Right cardiac atrium (tissue), 5 donors: ENCODE measurements at regions not wholly inside any gene's neighbourhood (a gene's known extent, or its start where the extent isn't known, plus 50 kb on each side); places are given as distances from the start of the nearest gene placed in this dataset.

Experiments used
- ATAC-seq, 2 donors: fragments of 200-7000 bp; cut with Tn5 transposase; one replicate each; pipeline versions ENCODE4 v1.8.0 to v1.9.1; 2020; ENCODE audit warnings: moderate library complexity in 2 of 2, mild to moderate bottlenecking in 1 of 2
- DNase-seq, 3 donors: peaks; one replicate each; pipeline ENCODE4 v3.0.0-alpha.2; 2020
- H3K27ac ChIP-seq: one replicate; pipeline ENCODE4 v1.5.1; 2013; ENCODE audit warnings: mild to moderate bottlenecking, low read length, control low read depth, moderate library complexity
- H3K27me3 ChIP-seq: one replicate; pipeline ENCODE4 v1.6.1; 2013; ENCODE audit not compliant: control insufficient read depth, insufficient read depth
- H3K4me1 ChIP-seq: one replicate; pipeline ENCODE4 v1.6.1; 2013; ENCODE audit warnings: low read length; ENCODE audit not compliant: control insufficient read depth, insufficient read depth
- H3K4me3 ChIP-seq: one replicate; pipeline ENCODE4 v1.5.1; 2013; ENCODE audit warnings: low read length, control low read depth
- H3K9me3 ChIP-seq: one replicate; pipeline ENCODE4 v1.6.1; 2013; ENCODE audit warnings: low read length; ENCODE audit not compliant: control insufficient read depth
- WGBS: extraction: QIAGEN DNeasy Blood & Tissue Kit; methylation state at CpG from one replicate; pipeline ENCODE4 v1.1.7; 2013; 5-methylcytosine and 5-hydroxymethylcytosine counted together
- intact Hi-C, 4 donors: fragments of 100-400 bp; cut with DNase I; formaldehyde crosslinking; loops; one replicate each; pipeline versions ENCODE4 v1.11.0 to v1.14.0; 2022 to 2023
- donor health status: healthy with polysubstance abuse.
- donor health status: DM: no; HTN: yes; CAD: no.
- donor health status: DM: no; HTN: no; CAD: no.
- donor health status: DM: no; HTN: yes; CAD: no; lungs with severe emphysema.
- donor health status: DM: yes; HTN: yes; CAD: no.

- Histone ChIP-seq H3K9me3 (no peaks in the 10 kb centered on the region), H3K27ac (no peak overlapping the region), H3K27me3 (no peaks in the 10 kb centered on the region), H3K4me3 (no peak overlapping the region), H3K4me1 (peaks cover 2% of the 10 kb centered on the region)
- ATAC-seq (no peak), DNase-seq (no peak)
- WGBS = 88% methylated on average over 1 of the region's 1 CpG
- intact Hi-C loops = loop anchor here in 1 of 4 donors (10.0 kb wide), 2 partner anchors 141 to 251 kb away; no protein-coding TSS in a partner anchor
Measured at GRCh38 chr20:2203436-2203835, 92.4 kb upstream of the TGM3 start.

DNA sequence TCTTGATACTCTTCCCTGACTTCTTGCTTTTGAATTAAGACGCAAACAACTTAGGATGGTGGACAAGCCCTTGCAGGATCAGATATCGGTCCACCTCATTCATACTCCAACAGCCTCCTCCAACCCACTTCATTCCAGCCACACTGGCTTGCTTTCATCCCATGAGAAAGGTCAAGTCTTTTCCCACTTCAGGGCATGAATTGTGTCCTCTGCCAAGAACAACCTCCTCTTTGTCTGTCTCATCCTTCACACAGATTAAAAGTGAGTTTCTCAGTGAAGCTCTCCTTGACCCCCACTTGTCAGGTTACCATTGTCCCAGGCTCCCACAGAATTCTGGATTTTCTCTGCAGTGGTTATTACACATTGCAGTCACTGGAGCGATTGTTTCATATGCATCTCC, 91.8 kb upstream of the TGM3 start:
- ATAC-seq (no peak), DNase-seq (no peak)
- H3K27me3 ChIP-seq = no peaks in the 10 kb centered on the region
- H3K9me3 ChIP-seq = no peaks in the 10 kb centered on the region
- H3K27ac ChIP-seq = no peak overlapping the region
- no peak overlapping the region for H3K4me3 ChIP-seq
- intact Hi-C loops = loop anchor here in 1 of 4 donors (10.0 kb wide), 2 partner anchors 141 to 251 kb away; no protein-coding TSS in a partner anchor
- H3K4me1 ChIP-seq = peaks cover 2% of the 10 kb centered on the region
- 84% methylated on average over 3 of the region's 3 CpGs for WGBS

GRCh38 chr20:2206957-2207769, 88.6 kb upstream of the TGM3 start:
- no peaks in the 10 kb centered on the region for H3K9me3 ChIP-seq
- WGBS = under 1% methylated on average over 82 of the region's 82 CpGs
- no peak overlapping the region for H3K27ac ChIP-seq
- H3K4me1 ChIP-seq = peaks cover 2% of the 10 kb centered on the region
- H3K27me3 ChIP-seq = no peaks in the 10 kb centered on the region
- peak overlapping the region; percentile 42 for H3K4me3 ChIP-seq
- DNase-seq (peak; percentile 79 to 91 (median 90)), ATAC-seq (peak; percentile 91 to 94)
- intact Hi-C loops = loop anchor here in 3 of 4 donors (5.0 to 10.0 kb wide), 3 partner anchors 138 to 248 kb away; no protein-coding TSS in a partner anchor

DNA sequence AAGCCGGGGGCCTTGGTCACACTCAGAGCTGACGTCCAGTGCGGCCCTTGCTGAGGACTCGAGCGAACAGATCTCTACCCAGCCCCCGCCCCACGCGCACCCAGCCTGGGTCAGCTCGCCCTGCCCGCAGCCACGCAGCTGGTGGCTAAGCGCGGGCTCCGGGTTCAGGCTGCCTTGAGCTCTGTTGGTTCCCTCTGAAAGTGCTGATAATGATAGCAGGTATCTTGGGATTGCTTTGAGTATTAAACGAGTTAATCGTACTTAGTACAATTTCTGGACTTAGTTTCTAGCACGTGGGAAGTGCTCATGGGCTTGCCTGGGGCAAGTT, 88.1 kb upstream of the TGM3 start:
- intact Hi-C loops = loop anchor here in 3 of 4 donors (5.0 to 10.0 kb wide), 3 partner anchors 137 to 247 kb away; no protein-coding TSS in a partner anchor
- peaks cover 2% of the 10 kb centered on the region for H3K4me1 ChIP-seq
- 5% methylated on average over 17 of the region's 17 CpGs for WGBS
- no peaks in the 10 kb centered on the region for H3K27me3 ChIP-seq
- H3K9me3 ChIP-seq = no peaks in the 10 kb centered on the region
- ATAC-seq = no peak
- H3K27ac ChIP-seq = no peak overlapping the region
- H3K4me3 ChIP-seq = peak overlapping the region; percentile 42
- no peak for DNase-seq

DNA sequence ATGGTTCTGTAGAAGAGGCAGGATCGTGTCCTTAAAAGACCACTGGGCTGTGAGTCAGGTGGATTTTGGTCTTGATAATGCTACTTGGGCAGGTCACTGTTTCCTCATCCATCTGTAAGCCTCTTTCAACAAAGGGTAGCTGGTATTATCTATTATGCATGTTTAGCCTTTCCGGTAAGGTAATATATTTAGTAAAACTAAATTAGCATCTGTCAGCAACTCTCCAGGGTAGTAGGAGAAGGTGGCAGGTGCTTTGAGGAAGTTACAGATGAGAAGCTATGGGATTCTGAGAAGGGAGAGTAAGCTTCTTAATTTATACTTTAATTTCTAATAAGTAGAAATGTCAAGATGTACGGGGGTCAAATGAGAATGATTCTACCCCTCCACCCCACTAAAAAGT, 86.9 kb upstream of the TGM3 start:
- Histone ChIP-seq H3K9me3 (no peaks in the 10 kb centered on the region), H3K4me1 (peaks cover 2% of the 10 kb centered on the region), H3K27ac (no peak overlapping the region), H3K4me3 (no peak overlapping the region), H3K27me3 (no peaks in the 10 kb centered on the region)
- DNase-seq (no peak), ATAC-seq (no peak)
- 80% methylated on average over 3 of the region's 3 CpGs for WGBS
- intact Hi-C loops = loop anchor here in 3 of 4 donors (5.0 to 10.0 kb wide), 3 partner anchors 136 to 246 kb away; no protein-coding TSS in a partner anchor

GRCh38 chr20:2210646-2211552, 84.9 kb upstream of the TGM3 start:
- no peak overlapping the region for H3K27ac ChIP-seq
- WGBS = 51% methylated on average over 5 of the region's 5 CpGs
- H3K4me3 ChIP-seq = no peak overlapping the region

GRCh38 chr20:2212456-2213015, 83.3 kb upstream of the TGM3 start:
- Histone ChIP-seq H3K4me3 (no peak overlapping the region), H3K27me3 (no peaks in the 10 kb centered on the region), H3K4me1 (peaks cover 2% of the 10 kb centered on the region), H3K27ac (no peak overlapping the region), H3K9me3 (no peaks in the 10 kb centered on the region)
- DNase-seq (no peak), ATAC-seq (no peak)
- WGBS = 88% methylated on average over 6 of the region's 6 CpGs
- intact Hi-C loops = no loop called here

More at GRCh38 chr20:2210646-2211552, 84.9 kb upstream of the TGM3 start:
- H3K4me1 ChIP-seq = peaks cover 2% of the 10 kb centered on the region
- intact Hi-C loops = no loop called here
- DNase-seq = peak in 1 of 3 donors; percentile 40
- ATAC-seq = peak; percentile 29 to 72
- no peaks in the 10 kb centered on the region for H3K27me3 ChIP-seq
- no peaks in the 10 kb centered on the region for H3K9me3 ChIP-seq

- 80% methylated on average over 5 of the region's 5 CpGs for WGBS
- no peak overlapping the region for H3K27ac ChIP-seq
- ATAC-seq (no peak), DNase-seq (no peak)
- intact Hi-C loops = no loop called here
- no peaks in the 10 kb centered on the region for H3K9me3 ChIP-seq
- no peaks in the 10 kb centered on the region for H3K4me1 ChIP-seq
- no peak overlapping the region for H3K4me3 ChIP-seq
- H3K27me3 ChIP-seq = no peaks in the 10 kb centered on the region
Measured at GRCh38 chr20:2213401-2213800, 82.4 kb upstream of the TGM3 start.

GRCh38 chr20:2217857-2218539, 77.8 kb upstream of the TGM3 start:
- WGBS = 66% methylated on average over 6 of the region's 6 CpGs
- no peak overlapping the region for H3K4me3 ChIP-seq
- H3K27ac ChIP-seq = no peak overlapping the region
- ATAC-seq (no peak), DNase-seq (no peak)
- no peaks in the 10 kb centered on the region for H3K4me1 ChIP-seq
- intact Hi-C loops = no loop called here
- H3K27me3 ChIP-seq = no peaks in the 10 kb centered on the region
- H3K9me3 ChIP-seq = no peaks in the 10 kb centered on the region

- Histone ChIP-seq H3K4me3 (no peak overlapping the region), H3K4me1 (no peaks in the 10 kb centered on the region), H3K27ac (no peak overlapping the region), H3K9me3 (no peaks in the 10 kb centered on the region), H3K27me3 (no peaks in the 10 kb centered on the region)
- DNase-seq (no peak), ATAC-seq (no peak)
- intact Hi-C loops = no loop called here
- 83% methylated on average over 2 of the region's 2 CpGs for WGBS
Measured at GRCh38 chr20:2219481-2220006, 76.3 kb upstream of the TGM3 start.
